ENCODE measurements at regions not wholly inside any gene's neighbourhood (a gene's known extent, or its start where the extent isn't known, plus 50 kb on each side); places are given as distances from the start of the nearest gene placed in this dataset.

- H3K79me2 ChIP-seq (ENCODE audit: control insufficient read depth, insufficient read depth, low read length): no peaks in the 10 kb centered on the region
- no TSS peak for BruUV-seq (replicated peaks)
- no peaks in the 10 kb centered on the region for H3K4me1 ChIP-seq (ENCODE audit: control insufficient read depth, extremely low read depth, insufficient read depth, low read length)
- H3K9me1 ChIP-seq (replicated peaks; ENCODE audit: control insufficient read depth, extremely low read depth, insufficient read depth, low read length): no peaks in the 10 kb centered on the region
- dilution Hi-C loops (cut with MboI; ENCODE audit: extremely low pct_ligation_motif_present, low sequenced_read_pairs): no loop called here
- no peak overlapping the region for H3K4me2 ChIP-seq (ENCODE audit: insufficient read depth, low read length)
- no peak overlapping the region for H3K27ac ChIP-seq (ENCODE audit: insufficient read depth, low read depth, low read length)
- no peaks in the 10 kb centered on the region for H3K27me3 ChIP-seq (ENCODE audit: control insufficient read depth in 2 of 2, insufficient read depth in 2 of 2, low read length in 2 of 2)
- TF ChIP-seq POLR2A (IDR thresholded peaks at IDR 0.05; ENCODE audit: low read depth, low read length) (no peak), FOS (IDR thresholded peaks at IDR 0.05; ENCODE audit: borderline replicate concordance, insufficient read depth, low read length) (no peak), JUN (IDR thresholded peaks at IDR 0.05; ENCODE audit: borderline replicate concordance, insufficient read depth, insufficient read length, low read depth) (no peak), MYC (IDR thresholded peaks at IDR 0.05; ENCODE audit: low read depth, low read length) (no peak), EZH2 (IDR thresholded peaks at IDR 0.05; ENCODE audit: borderline replicate concordance, low read depth, low read length, severe bottlenecking) (no peak)
- peaks cover 2% of the 10 kb centered on the region for H3K9me3 ChIP-seq (replicated peaks; ENCODE audit: control insufficient read depth, insufficient read depth, low read length)
- no peak overlapping the region for H3K4me3 ChIP-seq (replicated peaks in 1 of 3; ENCODE audit: insufficient read depth in 1 of 3, low read depth in 1 of 3, low read length in 3 of 3)
- no peaks in the 10 kb centered on the region for H4K20me1 ChIP-seq (replicated peaks; ENCODE audit: control insufficient read depth, extremely low read depth, insufficient read depth, low read length)
- intact Hi-C loops (cut with micrococcal nuclease): no loop called here
- no peak overlapping the region for H2AFZ ChIP-seq (ENCODE audit: low read depth, low read length)
- no peaks in the 10 kb centered on the region for H3K36me3 ChIP-seq (ENCODE audit: control insufficient read depth in 2 of 2, extremely low read depth in 1 of 2, insufficient read depth in 2 of 2, low read length in 2 of 2)
- ChIA-PET POLR2A (no interaction called here), CTCF (no interaction called here)
- no peak for DNase-seq (ENCODE audit: low read depth, low spot score)
- H3K9ac ChIP-seq (replicated peaks; ENCODE audit: extremely low read depth, insufficient read depth, low read length): no peak overlapping the region
- FAIRE-seq: no peak
These were observed 496.5 kb downstream of the TOX3 start for GRCh38 chr16:52050418-52050817.

- dilution Hi-C loops (cut with MboI; ENCODE audit: extremely low pct_ligation_motif_present, low sequenced_read_pairs): no loop called here
These were observed 511.5 kb downstream of the TOX3 start for GRCh38 chr16:52035436-52035835.

More at GRCh38 chr16:52035436-52035835, 511.5 kb downstream of the TOX3 start:
- no peak overlapping the region for H3K27ac ChIP-seq (ENCODE audit: insufficient read depth, low read depth, low read length)
- no peak overlapping the region for H3K4me3 ChIP-seq (replicated peaks in 1 of 3; ENCODE audit: insufficient read depth in 1 of 3, low read depth in 1 of 3, low read length in 3 of 3)
- H3K4me2 ChIP-seq (ENCODE audit: insufficient read depth, low read length): no peak overlapping the region
- CTCF ChIA-PET: no interaction called here
- H4K20me1 ChIP-seq (replicated peaks; ENCODE audit: control insufficient read depth, extremely low read depth, insufficient read depth, low read length): no peaks in the 10 kb centered on the region
- POLR2A ChIA-PET: no interaction called here
- no peaks in the 10 kb centered on the region for H3K79me2 ChIP-seq (ENCODE audit: control insufficient read depth, insufficient read depth, low read length)
- H2AFZ ChIP-seq (ENCODE audit: low read depth, low read length): no peak overlapping the region
- no peak for FAIRE-seq
- BruUV-seq (replicated peaks): no TSS peak
- no peak for DNase-seq (ENCODE audit: low read depth, low spot score)
- H3K4me1 ChIP-seq (ENCODE audit: control insufficient read depth, extremely low read depth, insufficient read depth, low read length): no peaks in the 10 kb centered on the region
- peaks cover 5% of the 10 kb centered on the region for H3K9me3 ChIP-seq (replicated peaks; ENCODE audit: control insufficient read depth, insufficient read depth, low read length)
- intact Hi-C loops (cut with micrococcal nuclease): no loop called here
- no peaks in the 10 kb centered on the region for H3K27me3 ChIP-seq (ENCODE audit: control insufficient read depth in 2 of 2, insufficient read depth in 2 of 2, low read length in 2 of 2)
- no peak overlapping the region for H3K9ac ChIP-seq (replicated peaks; ENCODE audit: extremely low read depth, insufficient read depth, low read length)
- H3K9me1 ChIP-seq (replicated peaks; ENCODE audit: control insufficient read depth, extremely low read depth, insufficient read depth, low read length): no peaks in the 10 kb centered on the region
- TF ChIP-seq EZH2 (IDR thresholded peaks at IDR 0.05; ENCODE audit: borderline replicate concordance, low read depth, low read length, severe bottlenecking) (no peak), MAX (IDR thresholded peaks at IDR 0.05; ENCODE audit: insufficient read depth, insufficient read length) (no peak), GATA2 (IDR thresholded peaks at IDR 0.05; ENCODE audit: insufficient read depth, insufficient read length, low read depth, low read length) (no peak), JUN (IDR thresholded peaks at IDR 0.05; ENCODE audit: borderline replicate concordance, insufficient read depth, insufficient read length, low read depth) (no peak), FOS (IDR thresholded peaks at IDR 0.05; ENCODE audit: borderline replicate concordance, insufficient read depth, low read length) (no peak), MYC (IDR thresholded peaks at IDR 0.05; ENCODE audit: low read depth, low read length) (no peak)
- H3K36me3 ChIP-seq (ENCODE audit: control insufficient read depth in 2 of 2, extremely low read depth in 1 of 2, insufficient read depth in 2 of 2, low read length in 2 of 2): no peaks in the 10 kb centered on the region

Measured in endothelial cell of umbilical vein (primary cell).